ENCODE measurements at regions not wholly inside any gene's neighbourhood (a gene's known extent, or its start where the extent isn't known, plus 50 kb on each side); places are given as distances from the start of the nearest gene placed in this dataset.

DNA sequence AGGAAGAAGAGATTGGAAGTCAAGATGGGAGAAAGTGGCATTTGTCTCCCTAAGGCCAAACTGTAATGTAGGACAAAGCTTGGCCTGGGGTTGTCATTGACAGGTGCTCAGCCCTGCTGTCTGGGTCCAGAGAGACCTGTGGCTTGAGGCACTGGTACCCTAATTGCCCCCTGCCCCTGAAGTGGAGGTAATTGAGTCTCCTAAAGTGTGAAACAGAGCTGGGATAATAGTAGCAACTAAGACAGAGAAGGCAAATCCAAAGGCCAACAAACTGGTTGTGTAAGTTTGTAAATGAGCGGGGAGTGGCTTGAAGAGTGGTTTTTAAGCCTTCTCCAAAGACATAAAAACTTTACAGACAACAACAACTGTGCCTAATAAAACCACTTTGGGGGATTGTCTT, 264.2 kb upstream of the ROPN1 start:
- Histone ChIP-seq H3K36me3 (no peaks in the 10 kb centered on the region), H4K20me1 (no peaks in the 10 kb centered on the region), H3K4me3 (no peak overlapping the region), H3K27me3 (no peaks in the 10 kb centered on the region), H3K9ac (no peak overlapping the region), H3K9me3 (no peaks in the 10 kb centered on the region), H3K4me2 (peak overlapping the region; percentile 66; the same call in 1 of the 2 replicates), H3K27ac (no peak overlapping the region), H3K4me1 (peaks cover 37% of the 10 kb centered on the region)
- no peak for TF ChIP-seq Cebpa-rat (IDR thresholded peaks at IDR 0.05)

DNA sequence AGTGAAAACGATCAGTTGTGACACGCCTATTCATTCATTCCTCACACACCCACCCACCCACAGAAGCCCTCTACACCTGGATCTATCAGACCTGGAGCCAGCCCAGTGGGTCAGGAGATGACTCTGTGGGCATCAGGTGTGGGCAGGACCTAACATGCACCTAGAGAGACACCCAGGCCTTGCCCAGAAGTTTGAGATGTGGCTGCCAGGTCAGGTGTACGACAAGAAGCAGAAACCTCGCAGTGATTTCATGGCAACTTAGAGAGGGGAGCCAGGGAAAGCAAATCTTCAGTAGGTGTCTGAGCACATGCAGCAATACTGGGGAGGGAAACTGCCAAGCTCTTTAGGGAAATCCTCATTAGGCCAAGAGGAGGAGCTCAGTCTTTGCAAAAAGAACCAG, 264.7 kb upstream of the ROPN1 start:
- no peaks in the 10 kb centered on the region for H3K27me3 ChIP-seq
- peak overlapping the region; percentile 66 for H3K4me2 ChIP-seq
- no peaks in the 10 kb centered on the region for H3K36me3 ChIP-seq
- peaks cover 33% of the 10 kb centered on the region for H3K4me1 ChIP-seq
- no peak for TF ChIP-seq Cebpa-rat (IDR thresholded peaks at IDR 0.05)
- H3K9me3 ChIP-seq, result no peaks in the 10 kb centered on the region
- no peak overlapping the region for H3K4me3 ChIP-seq
- no peaks in the 10 kb centered on the region for H4K20me1 ChIP-seq
- peak overlapping the region; percentile 20; the same call in 1 of the 2 replicates for H3K27ac ChIP-seq
- H3K9ac ChIP-seq, result no peak overlapping the region

DNA sequence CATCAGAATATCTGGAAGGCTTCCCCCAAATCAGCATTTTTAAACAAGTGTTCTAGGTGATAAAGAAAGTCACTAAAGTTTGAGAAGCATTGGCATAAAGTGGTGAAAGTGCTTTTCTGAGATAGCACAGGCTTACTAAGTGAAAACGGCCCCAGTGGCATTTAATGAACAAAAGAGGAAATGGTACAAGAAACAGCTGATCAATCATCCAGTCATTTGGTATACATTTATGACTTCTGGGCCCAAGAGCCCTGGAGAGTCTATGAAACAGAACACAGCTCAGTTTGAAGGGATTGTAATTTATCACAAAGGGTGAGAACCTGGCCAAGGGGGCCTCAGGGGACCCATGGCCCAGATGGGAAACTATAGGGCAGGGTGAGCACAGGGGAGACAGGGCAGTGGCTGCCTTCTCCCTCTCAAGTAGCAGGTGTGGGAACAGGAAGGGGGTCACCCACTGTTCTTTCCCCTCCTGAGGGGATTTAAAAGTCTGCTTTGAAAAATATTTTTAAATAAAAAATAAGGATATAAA, 265.5 kb upstream of the ROPN1 start:
- H3K27ac ChIP-seq, result peak overlapping the region; percentile 25; the same call in 1 of the 2 replicates
- no peak overlapping the region for H3K4me3 ChIP-seq
- H3K27me3 ChIP-seq, result no peaks in the 10 kb centered on the region
- peaks cover 30% of the 10 kb centered on the region for H3K4me1 ChIP-seq
- H3K9me3 ChIP-seq, result no peaks in the 10 kb centered on the region
- H4K20me1 ChIP-seq, result no peaks in the 10 kb centered on the region
- H3K36me3 ChIP-seq, result no peaks in the 10 kb centered on the region
- no peak overlapping the region for H3K9ac ChIP-seq
- H3K4me2 ChIP-seq, result peak overlapping the region; percentile 66
- no peak for TF ChIP-seq Cebpa-rat (IDR thresholded peaks at IDR 0.05)

DNA sequence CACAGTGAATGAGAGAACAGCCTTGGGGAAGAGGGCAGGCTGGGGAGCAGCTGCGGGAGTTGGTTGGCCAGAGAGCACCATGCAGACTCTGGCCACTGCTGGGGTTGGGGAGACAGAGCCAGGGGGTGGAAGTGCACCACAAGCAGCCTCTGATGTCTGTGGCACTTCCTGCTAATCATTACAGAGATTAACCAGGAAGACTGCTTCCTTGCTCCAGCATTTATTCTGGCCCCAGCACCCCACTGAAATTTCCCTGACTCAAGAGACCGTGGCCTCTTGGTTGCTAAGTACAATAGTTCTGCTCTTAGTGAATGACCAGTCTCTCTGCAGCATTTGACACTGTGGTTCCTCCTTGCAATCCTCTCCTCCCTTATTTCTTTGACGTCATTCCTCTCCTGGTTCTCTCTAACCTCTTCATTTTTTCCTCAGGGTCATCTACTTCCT, 266.2 kb upstream of the ROPN1 start:
- no peaks in the 10 kb centered on the region for H3K36me3 ChIP-seq
- peak overlapping the region; percentile 66 for H3K4me2 ChIP-seq
- peaks cover 25% of the 10 kb centered on the region for H3K4me1 ChIP-seq

DNA sequence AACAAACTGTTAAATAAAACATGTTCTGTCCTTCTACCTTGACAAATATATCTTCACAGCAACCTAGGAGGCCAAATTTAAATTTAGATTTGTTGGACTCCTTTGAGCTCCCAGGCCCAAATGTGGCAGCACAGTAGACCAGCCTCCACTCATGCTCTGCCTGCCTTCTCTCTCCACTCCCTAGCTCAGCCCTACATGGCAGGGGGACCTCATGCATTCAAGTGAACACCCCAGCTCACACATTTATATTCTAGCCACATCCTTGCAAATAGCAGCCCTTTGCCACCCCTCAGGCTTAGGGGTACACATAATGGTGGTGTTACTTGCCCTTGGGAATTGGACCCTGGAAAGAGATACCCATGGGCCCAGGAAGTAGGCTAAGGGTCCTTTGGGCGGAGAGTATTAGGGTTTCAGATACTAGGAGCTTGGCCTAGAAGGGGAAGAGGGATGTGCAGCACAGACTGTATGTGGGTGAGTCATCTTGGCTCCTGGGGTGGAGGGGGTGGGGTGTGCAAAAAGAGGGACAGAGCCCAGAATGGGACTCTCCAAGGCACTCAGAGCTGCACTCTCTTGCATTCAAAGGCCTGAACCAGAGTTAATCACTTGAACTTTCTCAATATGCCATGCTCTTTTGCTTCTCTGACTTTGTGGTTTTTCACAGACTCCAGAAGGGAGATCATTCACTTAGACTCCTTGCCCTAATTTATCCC, 268.4 kb upstream of the ROPN1 start:
- H3K27ac ChIP-seq, result no peak overlapping the region
- H3K4me2 ChIP-seq, result no peak overlapping the region
- no peak overlapping the region for H3K4me3 ChIP-seq
- H3K9ac ChIP-seq, result no peak overlapping the region
- H3K27me3 ChIP-seq, result no peaks in the 10 kb centered on the region
- no peak for TF ChIP-seq Cebpa-rat (IDR thresholded peaks at IDR 0.05)
- H3K9me3 ChIP-seq, result no peaks in the 10 kb centered on the region
- H4K20me1 ChIP-seq, result no peaks in the 10 kb centered on the region
- H3K4me1 ChIP-seq, result peaks cover 25% of the 10 kb centered on the region
- no peaks in the 10 kb centered on the region for H3K36me3 ChIP-seq

More for the DNA sequence above, 266.2 kb upstream of the ROPN1 start:
- H3K9me3 ChIP-seq, result no peaks in the 10 kb centered on the region
- H3K27me3 ChIP-seq, result no peaks in the 10 kb centered on the region
- peak overlapping the region; percentile 25; the same call in 1 of the 2 replicates for H3K27ac ChIP-seq
- TF ChIP-seq Cebpa-rat (IDR thresholded peaks at IDR 0.05), result no peak
- H4K20me1 ChIP-seq, result no peaks in the 10 kb centered on the region
- no peak overlapping the region for H3K9ac ChIP-seq
- H3K4me3 ChIP-seq, result no peak overlapping the region

DNA sequence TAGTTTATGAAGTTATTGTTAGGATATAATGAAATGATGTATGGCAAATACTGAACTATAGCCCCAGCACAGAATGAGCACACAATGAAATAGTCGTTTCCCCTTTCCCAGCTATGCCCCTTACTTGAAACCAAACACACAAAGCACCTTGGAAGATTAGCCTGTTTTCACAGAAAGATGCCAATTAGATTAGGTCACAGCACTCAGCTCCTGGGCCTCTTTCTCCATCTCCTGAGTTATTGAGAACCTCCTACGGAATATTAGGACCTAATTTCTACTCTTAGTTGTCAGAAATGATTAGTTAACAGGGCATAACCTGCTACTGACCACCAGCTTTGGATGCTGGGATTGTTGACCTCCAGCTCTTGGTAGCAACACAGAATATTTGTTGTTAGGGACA, 269.4 kb upstream of the ROPN1 start:
- H3K9me3 ChIP-seq, result no peaks in the 10 kb centered on the region
- no peak overlapping the region for H3K4me3 ChIP-seq
- H3K4me1 ChIP-seq, result peaks cover 22% of the 10 kb centered on the region
- no peaks in the 10 kb centered on the region for H4K20me1 ChIP-seq
- TF ChIP-seq Cebpa-rat (IDR thresholded peaks at IDR 0.05), result no peak
- H3K27ac ChIP-seq, result no peak overlapping the region
- H3K9ac ChIP-seq, result no peak overlapping the region
- no peaks in the 10 kb centered on the region for H3K36me3 ChIP-seq
- no peak overlapping the region for H3K4me2 ChIP-seq
- no peaks in the 10 kb centered on the region for H3K27me3 ChIP-seq

DNA sequence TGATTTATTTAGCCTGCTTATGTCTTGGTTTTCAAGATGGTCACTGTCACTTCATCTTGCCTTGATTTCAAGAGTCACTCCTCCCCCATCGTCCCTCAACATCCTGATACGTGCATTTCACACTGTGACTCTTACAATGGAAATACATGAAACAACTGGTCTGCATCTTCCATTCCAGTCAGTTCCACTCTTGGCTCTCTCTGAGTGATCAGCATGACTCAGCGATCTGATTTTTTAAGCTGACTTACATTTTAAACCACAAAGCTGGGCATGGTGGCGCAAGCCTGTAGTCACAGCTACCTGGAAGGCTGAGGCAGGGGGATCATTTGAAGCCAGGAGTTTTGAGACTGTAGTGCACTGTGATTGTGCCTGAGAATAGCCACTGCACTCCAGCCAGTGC, 271.2 kb upstream of the ROPN1 start:
- Histone ChIP-seq H3K4me3 (no peak overlapping the region), H4K20me1 (no peaks in the 10 kb centered on the region), H3K9me3 (no peaks in the 10 kb centered on the region), H3K27me3 (no peaks in the 10 kb centered on the region), H3K9ac (no peak overlapping the region), H3K27ac (no peak overlapping the region), H3K4me1 (peaks cover 15% of the 10 kb centered on the region), H3K36me3 (no peaks in the 10 kb centered on the region), H3K4me2 (no peak overlapping the region)
- TF ChIP-seq Cebpa-rat (IDR thresholded peaks at IDR 0.05), result no peak

DNA sequence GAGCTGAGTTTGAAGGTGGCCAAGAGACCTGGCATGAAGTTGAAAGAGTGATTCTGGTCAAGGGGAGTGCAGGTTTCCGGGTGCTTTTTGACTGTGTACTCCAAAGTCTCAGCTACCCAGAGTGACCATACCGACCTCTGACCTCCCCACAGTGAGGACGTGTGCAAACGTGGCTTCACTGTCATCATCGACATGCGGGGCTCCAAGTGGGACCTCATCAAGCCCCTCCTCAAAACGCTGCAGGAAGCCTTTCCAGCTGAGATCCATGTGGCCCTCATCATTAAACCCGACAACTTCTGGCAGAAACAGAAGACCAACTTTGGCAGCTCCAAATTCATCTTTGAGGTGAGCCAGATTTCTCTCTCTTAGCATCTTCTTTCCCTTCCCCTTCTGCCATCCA, 272.4 kb upstream of the ROPN1 start:
- Histone ChIP-seq H4K20me1 (no peaks in the 10 kb centered on the region), H3K4me1 (peaks cover 19% of the 10 kb centered on the region), H3K27me3 (no peaks in the 10 kb centered on the region), H3K4me2 (no peak overlapping the region), H3K36me3 (peaks cover 7% of the 10 kb centered on the region), H3K4me3 (no peak overlapping the region), H3K9ac (no peak overlapping the region), H3K9me3 (no peaks in the 10 kb centered on the region), H3K27ac (no peak overlapping the region)
- TF ChIP-seq Cebpa-rat (IDR thresholded peaks at IDR 0.05), result no peak

DNA sequence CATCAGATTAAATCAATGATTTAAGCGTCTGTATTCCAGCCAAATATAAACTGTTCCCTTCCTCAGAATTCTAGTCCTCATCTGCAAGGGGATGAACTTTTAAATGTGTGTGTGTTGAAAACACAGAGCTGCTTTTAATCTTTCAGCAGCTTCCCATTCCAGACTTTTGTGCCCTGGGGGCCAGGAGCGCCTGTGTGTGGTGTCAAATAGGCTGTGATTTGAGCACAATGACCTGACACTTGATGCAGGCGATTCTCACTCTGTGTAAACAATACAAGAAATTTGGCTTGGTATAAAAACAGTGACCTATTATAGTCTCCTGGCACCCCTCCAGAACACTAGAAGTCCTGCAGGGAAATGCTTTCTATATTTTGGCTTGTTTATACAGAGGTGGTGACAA, 274.6 kb upstream of the ROPN1 start:
- Histone ChIP-seq H3K27me3 (no peaks in the 10 kb centered on the region), H3K27ac (no peak overlapping the region), H3K4me3 (no peak overlapping the region), H3K4me1 (peaks cover 39% of the 10 kb centered on the region), H3K9ac (no peak overlapping the region), H3K4me2 (no peak overlapping the region), H3K9me3 (no peaks in the 10 kb centered on the region), H3K36me3 (peaks cover 7% of the 10 kb centered on the region), H4K20me1 (no peaks in the 10 kb centered on the region)
- TF ChIP-seq Cebpa-rat (IDR thresholded peaks at IDR 0.05), result no peak

DNA sequence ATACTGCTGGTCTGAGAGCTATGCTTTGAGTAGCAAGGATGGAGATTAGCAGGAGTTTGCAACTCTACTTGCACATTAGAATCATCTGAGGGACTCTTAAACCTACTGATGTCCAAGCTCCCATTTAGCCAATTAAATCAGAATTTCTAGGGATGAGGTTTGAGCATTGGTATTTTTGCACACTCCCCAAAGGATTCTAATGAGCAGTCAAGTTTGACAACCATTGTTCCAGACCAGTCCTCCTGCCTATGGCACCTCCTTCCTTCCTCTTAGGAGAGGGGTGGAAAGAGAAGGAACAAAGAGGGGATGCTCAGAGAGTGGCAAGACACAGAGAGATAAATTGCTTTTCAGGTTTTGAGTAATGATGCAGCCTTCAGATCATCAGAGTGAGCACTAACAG, 275.5 kb upstream of the ROPN1 start:
- Histone ChIP-seq H3K4me3 (no peak overlapping the region), H3K9ac (no peak overlapping the region), H3K27ac (no peak overlapping the region), H3K9me3 (no peaks in the 10 kb centered on the region), H3K27me3 (no peaks in the 10 kb centered on the region), H3K4me1 (peaks cover 45% of the 10 kb centered on the region), H4K20me1 (no peaks in the 10 kb centered on the region), H3K36me3 (peaks cover 7% of the 10 kb centered on the region), H3K4me2 (peak overlapping the region; percentile 12; the same call in 1 of the 2 replicates)
- TF ChIP-seq Cebpa-rat (IDR thresholded peaks at IDR 0.05), result no peak

Measured in BLaER1 (cell line).